H1 (cell line): ENCODE measurements at regions not wholly inside any gene's neighbourhood (a gene's known extent, or its start where the extent isn't known, plus 50 kb on each side); places are given as distances from the start of the nearest gene placed in this dataset.

Source experiments
- CTCF ChIA-PET: fragments of 300-600 bp; sonication (Branson Sonifier 250); formaldehyde crosslinking; loops from one replicate; lab custom pipeline; 2021; ENCODE audit not compliant: partially characterized antibody; lab: Charles Lee
- POLR2A ChIA-PET: fragments of 300-600 bp; sonication (Branson Sonifier 250); formaldehyde crosslinking; loops from one replicate; lab custom pipeline; 2021; ENCODE audit warnings: inconsistent platforms; ENCODE audit not compliant: partially characterized antibody; lab: Charles Lee
- DNase-seq, 2 experiments: peaks; one replicate each; pipeline versions ENCODE4 v3.0.0 to v3.0.0-alpha.2; 2010 to 2022; ENCODE audit warnings: low spot score in 2 of 2, low read depth in 1 of 2, mixed read lengths in 1 of 2
- FAIRE-seq: peaks from 2 replicates; lab custom pipeline; 2011; peaks lifted over from hg19 to GRCh38; lab: Jason Lieb, UNC
- H2AFZ ChIP-seq: 2 replicates; pipeline ENCODE4 v1.8.1; 2012; ENCODE audit warnings: low read length, inconsistent platforms
- H2AK5ac ChIP-seq: 2 replicates; pipeline ENCODE4 v1.6.1; 2013; ENCODE audit warnings: low read depth, low read length
- H2BK120ac ChIP-seq: replicated peaks from 2 replicates; pipeline ENCODE3; 2013; ENCODE audit warnings: low read depth, low read length, inconsistent platforms
- H2BK12ac ChIP-seq: 2 replicates; pipeline ENCODE4 v1.6.1; 2013; ENCODE audit warnings: low read depth, low read length
- H2BK15ac ChIP-seq: 2 replicates; pipeline ENCODE4 v1.6.1; 2013; ENCODE audit warnings: low read length
- H2BK20ac ChIP-seq: 2 replicates; pipeline ENCODE4 v1.6.1; 2013; ENCODE audit warnings: low read length
- H2BK5ac ChIP-seq: 2 replicates; pipeline ENCODE4 v1.6.1; 2013; ENCODE audit warnings: low read depth, low read length
- H3K14ac ChIP-seq: 2 replicates; pipeline ENCODE4 v1.6.1; 2013; ENCODE audit warnings: inconsistent platforms; ENCODE audit not compliant: insufficient read length
- H3K18ac ChIP-seq: 2 replicates; pipeline ENCODE4 v1.6.1; 2013; ENCODE audit warnings: low read length; ENCODE audit errors: extremely low read depth
- H3K23ac ChIP-seq: 2 replicates; pipeline ENCODE4 v1.6.1; 2013; ENCODE audit warnings: inconsistent platforms; ENCODE audit not compliant: insufficient read length
- H3K23me2 ChIP-seq: 2 replicates; pipeline ENCODE4 v1.6.1; 2013; ENCODE audit warnings: low read depth, low read length
- H3K27ac ChIP-seq: 2 replicates; pipeline ENCODE4 v1.6.1; 2011; ENCODE audit warnings: low read depth, low read length, inconsistent platforms
- H3K27me3 ChIP-seq, 4 experiments: replicated peaks in 1 of 4; 1 replicate in 1 of 4; 2 replicates in 3 of 4; pipeline versions ENCODE4 v1.6.1 to v1.8.1; 2011 to 2013; ENCODE audit warnings: low read length in 3 of 4, mild to moderate bottlenecking in 3 of 4, inconsistent platforms in 2 of 4, mixed read lengths in 2 of 4, moderate library complexity in 1 of 4; ENCODE audit not compliant: control insufficient read depth in 3 of 4, insufficient read depth in 3 of 4; ENCODE audit errors: extremely low read depth in 1 of 4
- H3K36me3 ChIP-seq, 4 experiments: 2 replicates each; pipeline versions ENCODE4 v1.6.1 to v1.8.1; 2011 to 2013; ENCODE audit warnings: mild to moderate bottlenecking in 4 of 4, low read length in 3 of 4, moderate library complexity in 2 of 4, control low read depth in 1 of 4, inconsistent platforms in 1 of 4; ENCODE audit not compliant: insufficient read depth in 4 of 4, control insufficient read depth in 2 of 4
- H3K4ac ChIP-seq: replicated peaks from 2 replicates; pipeline ENCODE3; 2013; ENCODE audit warnings: low read length, low read depth, mixed read lengths, inconsistent platforms; ENCODE audit not compliant: insufficient read length
- H3K4me1 ChIP-seq, 4 experiments: replicated peaks in 1 of 4; 1 replicate in 1 of 4; 2 replicates in 3 of 4; pipeline versions ENCODE4 v1.6.1 to v1.8.1; 2011 to 2013; ENCODE audit warnings: low read length in 3 of 4, inconsistent platforms in 2 of 4, mixed read lengths in 1 of 4; ENCODE audit not compliant: insufficient read depth in 4 of 4, control insufficient read depth in 3 of 4
- H3K4me2 ChIP-seq, 2 experiments: 2 replicates each; pipeline versions ENCODE4 v1.6.1 to v1.8.1; 2011 to 2013; ENCODE audit warnings: low read depth in 2 of 2, low read length in 2 of 2, control low read depth in 1 of 2, inconsistent platforms in 1 of 2, mild to moderate bottlenecking in 1 of 2; ENCODE audit not compliant: insufficient read depth in 1 of 2
- H3K4me3 ChIP-seq, 4 experiments: fragments of 200-600, 300-600 bp in 1 of 4; sonication (generic), shearing (Covaris generic), sonication (Bioruptor Twin) in 1 of 4; 2 replicates each; pipeline versions ENCODE4 v1.5.1 to v1.8.1; 2011 to 2016; ENCODE audit warnings: low read length in 4 of 4, low read depth in 3 of 4, control low read depth in 2 of 4, inconsistent platforms in 2 of 4, mild to moderate bottlenecking in 2 of 4, mixed read lengths in 1 of 4, moderate library complexity in 1 of 4; ENCODE audit not compliant: insufficient read depth in 2 of 4; ENCODE audit errors: extremely low read depth in 1 of 4
- H3K56ac ChIP-seq: replicated peaks from 2 replicates; pipeline ENCODE3; 2013; ENCODE audit warnings: low read depth, mild to moderate bottlenecking, mixed read lengths, low read length, inconsistent platforms; ENCODE audit not compliant: insufficient read length
- H3K79me1 ChIP-seq: 2 replicates; pipeline ENCODE4 v1.6.1; 2013; ENCODE audit warnings: low read depth, low read length, control low read depth
- H3K79me2 ChIP-seq, 2 experiments: 2 replicates each; pipeline versions ENCODE4 v1.6.1 to v1.8.1; 2012 to 2013; ENCODE audit warnings: low read length in 2 of 2, mild to moderate bottlenecking in 2 of 2, inconsistent platforms in 1 of 2; ENCODE audit not compliant: insufficient read depth in 2 of 2, control insufficient read depth in 1 of 2
- H3K9ac ChIP-seq, 4 experiments: replicated peaks in 1 of 4; 1 replicate in 1 of 4; 2 replicates in 3 of 4; pipeline versions ENCODE4 v1.6.1 to v1.8.1; 2011 to 2013; ENCODE audit warnings: low read depth in 3 of 4, low read length in 3 of 4, control low read depth in 2 of 4, mild to moderate bottlenecking in 2 of 4, moderate library complexity in 2 of 4, inconsistent platforms in 1 of 4; ENCODE audit errors: extremely low read depth in 1 of 4
- H3K9me3 ChIP-seq, 2 experiments: 2 replicates each; pipeline versions ENCODE4 v1.6.1 to v1.8.1; 2012 to 2013; ENCODE audit warnings: mild to moderate bottlenecking in 2 of 2, moderate library complexity in 2 of 2, control low read depth in 1 of 2, inconsistent platforms in 1 of 2, low read depth in 1 of 2, low read length in 1 of 2, mixed read lengths in 1 of 2; ENCODE audit not compliant: insufficient read depth in 2 of 2
- H4K20me1 ChIP-seq, 2 experiments: replicated peaks in 1 of 2; 2 replicates each; pipeline versions ENCODE3 to v1.8.1; 2011 to 2013; ENCODE audit warnings: inconsistent platforms in 2 of 2, low read length in 2 of 2, mild to moderate bottlenecking in 1 of 2; ENCODE audit not compliant: insufficient read depth in 2 of 2, control insufficient read depth in 1 of 2
- H4K5ac ChIP-seq: 2 replicates; pipeline ENCODE4 v1.6.1; 2013; ENCODE audit warnings: low read length, low read depth, mixed read lengths, inconsistent platforms; ENCODE audit not compliant: insufficient read length
- H4K8ac ChIP-seq: 2 replicates; pipeline ENCODE4 v1.8.0; 2013; ENCODE audit warnings: mild to moderate bottlenecking, moderate library complexity, low read length, inconsistent platforms; ENCODE audit not compliant: insufficient read depth; ENCODE audit errors: extremely low read depth
- H4K91ac ChIP-seq: replicated peaks from 2 replicates; pipeline ENCODE3; 2013; ENCODE audit warnings: low read length, mixed read lengths, inconsistent platforms; ENCODE audit not compliant: insufficient read length
- BACH1 ChIP-seq: IDR thresholded peaks from 2 replicates; pipeline ENCODE4 v1.6.1; 2012; ENCODE audit warnings: low read length, improper control_type of control experiment
- BCL11A ChIP-seq, 2 experiments: IDR thresholded peaks; one replicate each; pipeline ENCODE4 v1.6.1; 2011; ENCODE audit warnings: low read depth in 2 of 2, low read length in 2 of 2, mild to moderate bottlenecking in 2 of 2
- CHD1 ChIP-seq: IDR thresholded peaks from 2 replicates; pipeline ENCODE4 v1.6.1; 2012; ENCODE audit warnings: low read depth, low read length, improper control_type of control experiment
- EP300 ChIP-seq, 2 experiments: IDR thresholded peaks; 1 replicate in 1 of 2; 2 replicates in 1 of 2; pipeline ENCODE4 v1.6.1; 2011 to 2012; ENCODE audit warnings: low read depth in 2 of 2, low read length in 2 of 2, mild to moderate bottlenecking in 2 of 2, borderline replicate concordance in 1 of 2, inconsistent platforms in 1 of 2, moderate library complexity in 1 of 2
- EZH2 ChIP-seq: fragments of 200-600 bp; sonication (generic); IDR thresholded peaks from 2 replicates; pipeline ENCODE4 v1.7.1; 2012; ENCODE audit warnings: low read depth, mild to moderate bottlenecking, moderate library complexity, low read length, inconsistent platforms; ENCODE audit not compliant: severe bottlenecking
- MAFK ChIP-seq: IDR thresholded peaks from 2 replicates; pipeline ENCODE4 v1.6.1; 2012; ENCODE audit warnings: low read depth, mild to moderate bottlenecking, improper control_type of control experiment, low read length
- POLR2AphosphoS5 ChIP-seq: IDR thresholded peaks from 2 replicates; pipeline ENCODE4 v1.6.1; 2011; ENCODE audit warnings: low read depth, low read length
- RFX5 ChIP-seq: IDR thresholded peaks from 2 replicates; pipeline ENCODE4 v1.6.1; 2011; ENCODE audit warnings: low read depth, low read length, improper control_type of control experiment, borderline replicate concordance
- RNF2 ChIP-seq: fragments of 200-900, 300-1000 bp; sonication (generic); IDR thresholded peaks from 2 replicates; pipeline ENCODE4 v1.7.1; 2016; ENCODE audit warnings: borderline replicate concordance, low read depth, mild to moderate bottlenecking, antibody characterized with exemption, low read length; ENCODE audit not compliant: poor library complexity, severe bottlenecking; ENCODE audit errors: missing control alignments
- SP1 ChIP-seq: IDR thresholded peaks from 2 replicates; pipeline ENCODE4 v1.6.1; 2011; ENCODE audit warnings: low read depth, low read length
- TAF7 ChIP-seq: optimal IDR thresholded peaks from 2 replicates; pipeline ENCODE3; 2011; ENCODE audit warnings: low read depth, mild to moderate bottlenecking, inconsistent platforms, low read length, moderate library complexity, borderline replicate concordance
- TBP ChIP-seq: IDR thresholded peaks from 2 replicates; pipeline ENCODE4 v1.6.1; 2011; ENCODE audit warnings: low read depth, low read length, improper control_type of control experiment
- WGBS, 2 experiments: shearing (Covaris generic) in 1 of 2; methylation state at CpG; one replicate each; pipeline versions ENCODE4 v1.1.6 to v1.1.7; 2013 to 2015; ENCODE audit warnings: low lambda C conversion rate in 2 of 2, mixed read lengths in 2 of 2, inconsistent platforms in 1 of 2, low coverage in 1 of 2, missing lambda C conversion rate in 1 of 2; ENCODE audit not compliant: insufficient replicate concordance in 2 of 2, insufficient coverage in 1 of 2, insufficient read length in 1 of 2; ENCODE audit errors: extremely low coverage in 1 of 2, missing lambda C conversion rate in 1 of 2; 5-methylcytosine and 5-hydroxymethylcytosine counted together
- TF ChIP-seq, protein P1 (sequence below): IDR thresholded peaks from 2 replicates; pipeline ENCODE4 v1.6.1; 2012; ENCODE audit warnings: inconsistent platforms
- TF ChIP-seq, protein P2 (sequence below): IDR thresholded peaks from 2 replicates; pipeline ENCODE4 v1.6.1; 2012; ENCODE audit warnings: inconsistent platforms

DNA sequence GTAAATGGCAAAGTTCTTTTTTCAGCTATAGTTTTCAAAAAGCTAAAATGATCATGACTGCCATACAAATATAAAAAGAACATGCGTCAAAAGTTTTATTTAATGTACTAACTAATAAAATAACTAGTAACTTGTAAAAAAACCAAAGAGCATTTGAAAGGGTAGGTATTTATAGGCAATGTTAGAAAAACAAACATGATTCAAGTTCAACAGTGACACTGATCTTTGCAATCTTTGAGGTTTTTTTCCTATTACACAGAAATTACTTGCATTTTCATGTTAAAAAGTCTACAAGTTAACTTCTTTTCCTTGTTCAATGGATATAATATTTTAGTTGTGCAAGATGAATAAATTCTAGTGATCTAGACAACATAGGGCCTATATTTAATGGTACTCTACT lies 72.3 kb upstream of the GRID2 start:
- H2BK15ac ChIP-seq: no peak overlapping the region
- no peak overlapping the region for H4K8ac ChIP-seq
- no peak overlapping the region for H3K23ac ChIP-seq
- CTCF ChIA-PET: no interaction called here
- H3K36me3 ChIP-seq: no peaks in the 10 kb centered on the region
- WGBS, 2 experiments: 88% methylated on average over 1 of the region's 1 CpG; no CpG with 5 or more reads in 1 of the 2 experiments
- POLR2A ChIA-PET: no interaction called here
- no peak for DNase-seq
- H2AK5ac ChIP-seq: no peak overlapping the region
- 0 out of 7 replicates have a peak, but pooled peaks cover 0 to 2% (median 0%) of the 10 kb centered on the region in 4 experiments for H3K27me3 ChIP-seq
- no peaks in the 10 kb centered on the region for H3K79me2 ChIP-seq
- H2BK120ac ChIP-seq: no peak overlapping the region
- no peak overlapping the region for H3K56ac ChIP-seq
- no peak overlapping the region for H3K27ac ChIP-seq
- no peak overlapping the region for H3K14ac ChIP-seq
- no peaks in the 10 kb centered on the region for H4K20me1 ChIP-seq
- no peak overlapping the region for H3K4ac ChIP-seq
- no peaks in the 10 kb centered on the region for H3K79me1 ChIP-seq
- no peak overlapping the region for H2BK5ac ChIP-seq
- no peak overlapping the region for H2AFZ ChIP-seq
- no peaks in the 10 kb centered on the region for H3K23me2 ChIP-seq
- no peak overlapping the region for H2BK12ac ChIP-seq
- H3K9me3 ChIP-seq: no peaks in the 10 kb centered on the region
- no peak overlapping the region for H3K18ac ChIP-seq
- H4K91ac ChIP-seq: no peak overlapping the region
- no peak overlapping the region for H2BK20ac ChIP-seq
- no peak overlapping the region for H3K9ac ChIP-seq
- H3K4me1 ChIP-seq: no peaks in the 10 kb centered on the region
- H3K4me2 ChIP-seq: no peak overlapping the region
- H4K5ac ChIP-seq: no peak overlapping the region
- no peak for FAIRE-seq
- no peak overlapping the region for H3K4me3 ChIP-seq
- TF ChIP-seq RNF2 (no peak), BACH1 (no peak), MAFK (no peak), TBP (no peak), EP300 (IDR thresholded peaks at IDR 0.05; ENCODE audit: borderline replicate concordance in 1 of 2, low read depth in 2 of 2, low read length in 2 of 2) (no peak), TAF7 (no peak), BCL11A (IDR thresholded peaks at IDR 0.05; ENCODE audit: low read depth in 2 of 2, low read length in 2 of 2) (no peak), CHD1 (no peak), EZH2 (no peak), RFX5 (no peak), POLR2AphosphoS5 (no peak), SP1 (no peak)
- TF ChIP-seq, protein P1, sequence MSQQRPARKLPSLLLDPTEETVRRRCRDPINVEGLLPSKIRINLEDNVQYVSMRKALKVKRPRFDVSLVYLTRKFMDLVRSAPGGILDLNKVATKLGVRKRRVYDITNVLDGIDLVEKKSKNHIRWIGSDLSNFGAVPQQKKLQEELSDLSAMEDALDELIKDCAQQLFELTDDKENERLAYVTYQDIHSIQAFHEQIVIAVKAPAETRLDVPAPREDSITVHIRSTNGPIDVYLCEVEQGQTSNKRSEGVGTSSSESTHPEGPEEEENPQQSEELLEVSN: no peak
- TF ChIP-seq, protein P2, sequence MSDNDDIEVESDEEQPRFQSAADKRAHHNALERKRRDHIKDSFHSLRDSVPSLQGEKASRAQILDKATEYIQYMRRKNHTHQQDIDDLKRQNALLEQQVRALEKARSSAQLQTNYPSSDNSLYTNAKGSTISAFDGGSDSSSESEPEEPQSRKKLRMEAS: no peak
